ENCODE measurements at regions not wholly inside any gene's neighbourhood (a gene's known extent, or its start where the extent isn't known, plus 50 kb on each side); places are given as distances from the start of the nearest gene placed in this dataset.

- no peak for DNase-seq
These were observed 221.3 kb upstream of the NSMCE3 start for GRCh38 chr15:29490747-29491471.

- no peak for DNase-seq
These were observed 211.3 kb upstream of the NSMCE3 start for GRCh38 chr15:29480949-29481348.

- DNase-seq = no peak
These were observed 210.7 kb upstream of the NSMCE3 start for GRCh38 chr15:29480278-29480677.

- DNase-seq = no peak
These were observed 207.6 kb upstream of the NSMCE3 start for GRCh38 chr15:29477256-29477655.

- DNase-seq = no peak
These were observed 207.0 kb upstream of the NSMCE3 start for GRCh38 chr15:29476503-29477080.

- no peak for DNase-seq
These were observed 205.5 kb upstream of the NSMCE3 start for GRCh38 chr15:29475096-29475495.

- DNase-seq = no peak
These were observed 204.0 kb upstream of the NSMCE3 start for GRCh38 chr15:29473621-29474105.

- DNase-seq = no peak
These were observed 203.4 kb upstream of the NSMCE3 start for GRCh38 chr15:29472901-29473445.

GRCh38 chr15:29471757-29472156 is 202.1 kb upstream of the NSMCE3 start:
- DNase-seq = no peak

GRCh38 chr15:29471306-29471705 is 201.7 kb upstream of the NSMCE3 start:
- no peak for DNase-seq

GRCh38 chr15:29470794-29471193 is 201.2 kb upstream of the NSMCE3 start:
- no peak for DNase-seq

GRCh38 chr15:29470311-29470710 is 200.7 kb upstream of the NSMCE3 start:
- DNase-seq = no peak

- no peak for DNase-seq
These were observed 199.3 kb upstream of the NSMCE3 start for GRCh38 chr15:29468899-29469298.

- DNase-seq = no peak
These were observed 197.5 kb upstream of the NSMCE3 start for GRCh38 chr15:29467091-29467490.

- DNase-seq = no peak
These were observed 196.7 kb upstream of the NSMCE3 start for GRCh38 chr15:29466292-29466691.

- no peak for DNase-seq
These were observed 196.2 kb upstream of the NSMCE3 start for GRCh38 chr15:29465816-29466215.

GRCh38 chr15:29465196-29465595 is 195.6 kb upstream of the NSMCE3 start:
- no peak for DNase-seq

- no peak for DNase-seq
These were observed 192.3 kb upstream of the NSMCE3 start for GRCh38 chr15:29461877-29462276.

- no peak for DNase-seq
These were observed 188.7 kb upstream of the NSMCE3 start for GRCh38 chr15:29458361-29458760.

GRCh38 chr15:29457729-29458128 is 188.1 kb upstream of the NSMCE3 start:
- DNase-seq = no peak

- no peak for DNase-seq
These were observed 187.3 kb upstream of the NSMCE3 start for GRCh38 chr15:29456964-29457363.

- DNase-seq = no peak
These were observed 186.6 kb upstream of the NSMCE3 start for GRCh38 chr15:29456255-29456654.

- no peak for DNase-seq
These were observed 185.9 kb upstream of the NSMCE3 start for GRCh38 chr15:29455530-29455929.

GRCh38 chr15:29455055-29455454 is 185.4 kb upstream of the NSMCE3 start:
- no peak for DNase-seq

All from stimulated activated CD4-positive, alpha-beta T cell treated with anti-CD3 and anti-CD28 coated beads, Interleukin-12 subunit alpha, Interleukin-12 subunit beta, amount 100 ng/mL, for 4 hours (primary cell).